HEK293 (cell line): ENCODE measurements at regions not wholly inside any gene's neighbourhood (a gene's known extent, or its start where the extent isn't known, plus 50 kb on each side); places are given as distances from the start of the nearest gene placed in this dataset.

ENCODE experiments used
- AEBP2 ChIP-seq: fragments of 450-650 bp; formaldehyde crosslinking; IDR thresholded peaks from 2 replicates; pipeline ENCODE4 v1.5.1; 2016; ENCODE audit warnings: missing biosample characterization, missing genetic modification characterization, borderline replicate concordance
- BCL6B ChIP-seq: fragments of 450-650 bp; formaldehyde crosslinking; IDR thresholded peaks from 2 replicates; pipeline ENCODE4 v1.5.1; 2017; ENCODE audit warnings: missing biosample characterization, missing genetic modification characterization
- EGR2 ChIP-seq: fragments of 450-650 bp; formaldehyde crosslinking; IDR thresholded peaks from 2 replicates; pipeline ENCODE4 v1.5.1; 2016; ENCODE audit warnings: low read depth, missing biosample characterization, missing genetic modification characterization
- GLIS1 ChIP-seq: fragments of 450-650 bp; formaldehyde crosslinking; IDR thresholded peaks from 2 replicates; pipeline ENCODE4 v1.5.1; 2016; ENCODE audit warnings: missing biosample characterization, missing genetic modification characterization
- IKZF3 ChIP-seq: fragments of 450-650 bp; IDR thresholded peaks from 2 replicates; pipeline ENCODE4 v1.5.0; 2018; ENCODE audit warnings: missing biosample characterization, mild to moderate bottlenecking, missing genetic modification characterization, moderate library complexity
- INSM2 ChIP-seq: fragments of 450-650 bp; formaldehyde crosslinking; IDR thresholded peaks from 2 replicates; pipeline ENCODE4 v1.5.1; 2016; ENCODE audit warnings: missing biosample characterization, missing genetic modification characterization
- KLF8 ChIP-seq: fragments of 450-650 bp; formaldehyde crosslinking; IDR thresholded peaks from 2 replicates; pipeline ENCODE4 v1.5.1; 2016; ENCODE audit warnings: missing biosample characterization, missing genetic modification characterization
- PRDM1 ChIP-seq: fragments of 450-650 bp; formaldehyde crosslinking; IDR thresholded peaks from 2 replicates; pipeline ENCODE4; 2016; ENCODE audit warnings: missing biosample characterization, missing genetic modification characterization
- REST ChIP-seq: fragments of 450-650 bp; formaldehyde crosslinking; IDR thresholded peaks from 2 replicates; pipeline ENCODE4 v1.5.1; 2016; ENCODE audit warnings: missing biosample characterization, missing genetic modification characterization
- SP3 ChIP-seq: fragments of 450-650 bp; formaldehyde crosslinking; IDR thresholded peaks from 2 replicates; pipeline ENCODE4 v1.5.1; 2016; ENCODE audit warnings: missing biosample characterization, missing genetic modification characterization
- ZEB2 ChIP-seq: fragments of 450-650 bp; formaldehyde crosslinking; IDR thresholded peaks from 2 replicates; pipeline ENCODE4 v1.5.1; 2016; ENCODE audit warnings: missing biosample characterization, missing genetic modification characterization
- ZIC2 ChIP-seq: fragments of 450-650 bp; formaldehyde crosslinking; IDR thresholded peaks from 2 replicates; pipeline ENCODE4 v1.5.1; 2016; ENCODE audit warnings: missing biosample characterization, missing genetic modification characterization
- ZNF114 ChIP-seq: fragments of 450-650 bp; formaldehyde crosslinking; IDR thresholded peaks from 2 replicates; pipeline ENCODE4 v1.5.0; 2017; ENCODE audit warnings: missing biosample characterization, missing genetic modification characterization
- ZNF138 ChIP-seq: fragments of 450-650 bp; formaldehyde crosslinking; IDR thresholded peaks from 2 replicates; pipeline ENCODE4 v1.5.1; 2016; ENCODE audit warnings: missing biosample characterization, missing genetic modification characterization, borderline replicate concordance
- ZNF140 ChIP-seq: fragments of 450-650 bp; formaldehyde crosslinking; IDR thresholded peaks from 2 replicates; pipeline ENCODE4 v1.5.1; 2016; ENCODE audit warnings: missing biosample characterization, missing genetic modification characterization
- ZNF2 ChIP-seq: fragments of 450-650 bp; formaldehyde crosslinking; IDR thresholded peaks from 2 replicates; pipeline ENCODE4 v1.5.1; 2016; ENCODE audit warnings: missing biosample characterization, missing genetic modification characterization
- ZNF24 ChIP-seq: fragments of 450-650 bp; formaldehyde crosslinking; IDR thresholded peaks from 2 replicates; pipeline ENCODE4 v1.5.1; 2016; ENCODE audit warnings: missing biosample characterization, missing genetic modification characterization
- ZNF292 ChIP-seq: fragments of 450-650 bp; formaldehyde crosslinking; IDR thresholded peaks from 2 replicates; pipeline ENCODE4 v1.5.1; 2016; ENCODE audit warnings: low read depth, missing biosample characterization, missing genetic modification characterization, borderline replicate concordance
- ZNF394 ChIP-seq: fragments of 450-650 bp; formaldehyde crosslinking; IDR thresholded peaks from 2 replicates; pipeline ENCODE4 v1.5.1; 2016; ENCODE audit warnings: missing biosample characterization, missing genetic modification characterization, mild to moderate bottlenecking, moderate library complexity, borderline replicate concordance
- ZNF488 ChIP-seq: fragments of 450-650 bp; formaldehyde crosslinking; IDR thresholded peaks from 2 replicates; pipeline ENCODE4 v1.5.1; 2016; ENCODE audit warnings: missing biosample characterization, missing genetic modification characterization
- ZNF529 ChIP-seq: fragments of 450-650 bp; formaldehyde crosslinking; IDR thresholded peaks from 2 replicates; pipeline ENCODE4 v1.5.1; 2017; ENCODE audit warnings: missing genetic modification characterization, missing biosample characterization; ENCODE audit not compliant: insufficient replicate concordance
- ZNF600 ChIP-seq: fragments of 450-650 bp; formaldehyde crosslinking; IDR thresholded peaks from 2 replicates; pipeline ENCODE4 v1.5.1; 2016; ENCODE audit warnings: missing biosample characterization, missing genetic modification characterization
- ZNF664 ChIP-seq: fragments of 450-650 bp; formaldehyde crosslinking; IDR thresholded peaks from 2 replicates; pipeline ENCODE4 v1.5.1; 2016; ENCODE audit warnings: missing biosample characterization, missing genetic modification characterization
- ZNF843 ChIP-seq: fragments of 450-650 bp; formaldehyde crosslinking; IDR thresholded peaks from 2 replicates; pipeline ENCODE4 v1.5.1; 2016; ENCODE audit warnings: missing biosample characterization, missing genetic modification characterization
- ZSCAN5A ChIP-seq: fragments of 450-650 bp; formaldehyde crosslinking; IDR thresholded peaks from 2 replicates; pipeline ENCODE4 v1.5.1; 2016; ENCODE audit warnings: missing biosample characterization, missing genetic modification characterization

- TF ChIP-seq ZNF140 (tag by site-specific recombination) (no peak), ZNF600 (no peak), ZNF488 (no peak), ZSCAN5A (tag by site-specific recombination) (no peak), REST (tag by site-specific recombination) (no peak), ZNF529 (tag by site-specific recombination) (no peak), ZNF114 (tag by site-specific recombination) (no peak), KLF8 (tag by site-specific recombination) (0 out of 2 replicates have a peak, but pooled peaks have one; percentile 49), ZEB2 (tag by site-specific recombination) (peak; percentile 54; the same call in 1 of the 2 replicates), AEBP2 (tag by site-specific recombination) (no peak), IKZF3 (tag by site-specific recombination) (no peak), INSM2 (tag by site-specific recombination) (peak; percentile 78; the same call in 1 of the 2 replicates), ZNF2 (no peak), BCL6B (tag by site-specific recombination) (no peak), ZNF394 (peak; percentile 59; the same call in 1 of the 2 replicates), PRDM1 (tag by site-specific recombination) (0 out of 2 replicates have a peak, but pooled peaks have one; percentile 45), ZNF24 (tag by site-specific recombination) (0 out of 2 replicates have a peak, but pooled peaks have one; percentile 40), SP3 (no peak), GLIS1 (no peak), EGR2 (tag by site-specific recombination) (no peak), ZIC2 (tag by site-specific recombination) (no peak), ZNF138 (tag by site-specific recombination) (no peak), ZNF664 (tag by site-specific recombination) (no peak), ZNF843 (tag by site-specific recombination) (peak; percentile 55; the same call in 1 of the 2 replicates), ZNF292 (no peak)
Measured at GRCh38 chr6:113690281-113691259, 166.6 kb upstream of the MARCKS start (continued).
